GM10266 (cell line): ENCODE measurements at regions not wholly inside any gene's neighbourhood (a gene's known extent, or its start where the extent isn't known, plus 50 kb on each side); places are given as distances from the start of the nearest gene placed in this dataset.

Experiments used
- DNase-seq: peaks from one replicate; pipeline ENCODE4 v3.0.0; 2012; ENCODE audit errors: extremely low spot score
- CTCF ChIP-seq: IDR thresholded peaks from 2 replicates; pipeline ENCODE4 v1.5.1; 2012; ENCODE audit warnings: mild to moderate bottlenecking, low read depth; ENCODE audit not compliant: control insufficient read depth, insufficient read depth; ENCODE audit errors: missing control alignments

GRCh38 chr5:58081435-58081834 is 378.5 kb downstream of the PLK2 start:
- TF ChIP-seq CTCF = no peak
- DNase-seq = no peak

GRCh38 chr5:58080573-58080972 is 379.3 kb downstream of the PLK2 start:
- DNase-seq = no peak
- no peak for TF ChIP-seq CTCF

GRCh38 chr5:58077966-58078365 is 381.9 kb downstream of the PLK2 start:
- no peak for TF ChIP-seq CTCF
- DNase-seq = no peak

- TF ChIP-seq CTCF = no peak
- no peak for DNase-seq
Measured at GRCh38 chr5:58077416-58077815, 382.5 kb downstream of the PLK2 start.

- TF ChIP-seq CTCF = no peak
- DNase-seq = no peak
Measured at GRCh38 chr5:58076483-58077257, 383.2 kb downstream of the PLK2 start.

- no peak for TF ChIP-seq CTCF
- no peak for DNase-seq
Measured at GRCh38 chr5:58075907-58076306, 384.0 kb downstream of the PLK2 start.

- DNase-seq = no peak
- TF ChIP-seq CTCF = no peak
Measured at GRCh38 chr5:58074717-58075116, 385.2 kb downstream of the PLK2 start.
